ENCODE measurements at regions not wholly inside any gene's neighbourhood (a gene's known extent, or its start where the extent isn't known, plus 50 kb on each side); places are given as distances from the start of the nearest gene placed in this dataset.

- TF ChIP-seq CTCF (IDR thresholded peaks at IDR 0.05 in 8 of 11, conservative IDR thresholded peaks at IDR 0.05 in 3 of 11), result no peak
- TF ChIP-seq POLR2A (IDR thresholded peaks at IDR 0.05), result no peak
- TF ChIP-seq POLR2AphosphoS5 (IDR thresholded peaks at IDR 0.05), result no peak
Observed at GRCh38 chr6:143616741-143617140, 61.0 kb upstream of the PHACTR2 start.
